H9 (cell line): ENCODE measurements at regions not wholly inside any gene's neighbourhood (a gene's known extent, or its start where the extent isn't known, plus 50 kb on each side); places are given as distances from the start of the nearest gene placed in this dataset.

Source experiments
- DNase-seq: peaks from one replicate; pipeline ENCODE4 v3.0.0-alpha.2; 2017
- H2AFZ ChIP-seq: one replicate; pipeline ENCODE4 v1.6.1; 2013; ENCODE audit warnings: mild to moderate bottlenecking, low read length, control low read depth, moderate library complexity
- H2AK5ac ChIP-seq: 2 replicates; pipeline ENCODE4 v1.6.1; 2013; ENCODE audit warnings: low read length, control low read depth, mixed read lengths; ENCODE audit not compliant: insufficient read length
- H2BK120ac ChIP-seq: one replicate; pipeline ENCODE4 v1.6.1; 2013; ENCODE audit warnings: low read depth, mild to moderate bottlenecking, low read length, control low read depth, inconsistent platforms; ENCODE audit not compliant: poor library complexity, severe bottlenecking
- H2BK12ac ChIP-seq: 2 replicates; pipeline ENCODE4 v1.6.1; 2013; ENCODE audit warnings: low read length, control low read depth, mixed read lengths, low read depth; ENCODE audit not compliant: insufficient read length
- H2BK15ac ChIP-seq: 2 replicates; pipeline ENCODE4 v1.6.1; 2013; ENCODE audit warnings: low read depth, low read length, control low read depth
- H2BK20ac ChIP-seq: one replicate; pipeline ENCODE4 v1.6.1; 2013; ENCODE audit warnings: low read depth, mild to moderate bottlenecking, low read length, control low read depth, inconsistent platforms; ENCODE audit not compliant: poor library complexity, severe bottlenecking
- H2BK5ac ChIP-seq: 2 replicates; pipeline ENCODE4 v1.6.1; 2013; ENCODE audit warnings: low read length, control low read depth, mixed read lengths; ENCODE audit not compliant: insufficient read length
- H3K14ac ChIP-seq: 2 replicates; pipeline ENCODE4 v1.6.1; 2013; ENCODE audit warnings: low read length, control low read depth; ENCODE audit not compliant: insufficient read depth
- H3K18ac ChIP-seq: 2 replicates; pipeline ENCODE4 v1.6.1; 2013; ENCODE audit warnings: low read depth, mild to moderate bottlenecking, mixed read lengths, low read length, control low read depth; ENCODE audit not compliant: insufficient read length
- H3K23ac ChIP-seq: 2 replicates; pipeline ENCODE4 v1.6.1; 2013; ENCODE audit warnings: low read length, control low read depth, mixed read lengths, low read depth; ENCODE audit not compliant: insufficient read length
- H3K23me2 ChIP-seq: 2 replicates; pipeline ENCODE4 v1.6.1; 2013; ENCODE audit warnings: low read depth, mild to moderate bottlenecking, mixed read lengths, low read length, control low read depth; ENCODE audit not compliant: insufficient read length, poor library complexity, severe bottlenecking
- H3K27ac ChIP-seq: 2 replicates; pipeline ENCODE4 v1.5.1; 2013; ENCODE audit warnings: low read length, control low read depth, mixed read lengths, low read depth; ENCODE audit not compliant: insufficient read length
- H3K27me3 ChIP-seq: 2 replicates; pipeline ENCODE4 v1.6.1; 2013; ENCODE audit warnings: low read length, control low read depth, inconsistent platforms; ENCODE audit not compliant: insufficient read depth
- H3K4ac ChIP-seq: 2 replicates; pipeline ENCODE4 v1.6.1; 2013; ENCODE audit warnings: low read depth, mild to moderate bottlenecking, control low read depth, inconsistent platforms, low read length, moderate library complexity
- H3K4me1 ChIP-seq: 2 replicates; pipeline ENCODE4 v1.6.1; 2013; ENCODE audit warnings: low read length, control low read depth, inconsistent platforms; ENCODE audit not compliant: insufficient read depth
- H3K4me2 ChIP-seq: 2 replicates; pipeline ENCODE4 v1.6.1; 2013; ENCODE audit warnings: low read length, control low read depth, mixed read lengths; ENCODE audit not compliant: insufficient read length, insufficient read depth
- H3K56ac ChIP-seq: 2 replicates; pipeline ENCODE4 v1.6.1; 2013; ENCODE audit warnings: low read depth, mild to moderate bottlenecking, mixed read lengths, low read length, control low read depth; ENCODE audit not compliant: insufficient read length
- H3K79me1 ChIP-seq: 2 replicates; pipeline ENCODE4 v1.6.1; 2013; ENCODE audit warnings: low read depth, mild to moderate bottlenecking, moderate library complexity, low read length, control low read depth, inconsistent platforms; ENCODE audit not compliant: insufficient read depth, poor library complexity, severe bottlenecking
- H3K79me2 ChIP-seq: 2 replicates; pipeline ENCODE4 v1.6.1; 2013; ENCODE audit warnings: low read length, control low read depth, inconsistent platforms; ENCODE audit not compliant: insufficient read depth
- H3K9ac ChIP-seq: 2 replicates; pipeline ENCODE4 v1.6.1; 2013; ENCODE audit warnings: low read length, control low read depth, mixed read lengths; ENCODE audit not compliant: insufficient read length; ENCODE audit errors: extremely low read depth
- H3K9me3 ChIP-seq: one replicate; pipeline ENCODE4 v1.6.1; 2013; ENCODE audit warnings: low read depth, low read length, inconsistent platforms; ENCODE audit not compliant: control insufficient read depth
- H3T11ph ChIP-seq: one replicate; pipeline ENCODE4 v1.6.1; 2013; ENCODE audit warnings: mild to moderate bottlenecking, low read length, control low read depth, inconsistent platforms
- H4K20me1 ChIP-seq: one replicate; pipeline ENCODE4 v1.6.1; 2013; ENCODE audit not compliant: control insufficient read depth, insufficient read length, insufficient read depth
- H4K5ac ChIP-seq: 2 replicates; pipeline ENCODE4 v1.6.1; 2013; ENCODE audit warnings: low read depth, mild to moderate bottlenecking, mixed read lengths, low read length, control low read depth; ENCODE audit not compliant: insufficient read length
- H4K8ac ChIP-seq: replicated peaks from 2 replicates; pipeline ENCODE4 v1.6.1; 2013; ENCODE audit warnings: low read length, control low read depth, mixed read lengths, low read depth; ENCODE audit not compliant: insufficient read length
- H4K91ac ChIP-seq: 2 replicates; pipeline ENCODE4 v1.6.1; 2013; ENCODE audit warnings: low read depth, mild to moderate bottlenecking, moderate library complexity, mixed read lengths, low read length, control low read depth; ENCODE audit not compliant: insufficient read length
- H3K27ac Mint-ChIP-seq, 3 experiments: 2 replicates in 2 of 3; 3 replicates in 1 of 3; pipeline ENCODE4 v1.8.0; 2020 to 2021; ENCODE audit warnings: mixed read lengths in 3 of 3, mild to moderate bottlenecking in 1 of 3, moderate library complexity in 1 of 3
- H3K27me3 Mint-ChIP-seq: 2 replicates; pipeline ENCODE4 v1.8.0; 2021; ENCODE audit warnings: low read depth, mild to moderate bottlenecking, moderate library complexity, mixed read lengths
- H3K36me3 Mint-ChIP-seq, 3 experiments: 2 replicates in 2 of 3; 3 replicates in 1 of 3; pipeline ENCODE4 v1.8.0; 2020 to 2021; ENCODE audit warnings: low read depth in 3 of 3, mixed read lengths in 3 of 3; ENCODE audit not compliant: insufficient read depth in 1 of 3
- H3K4me1 Mint-ChIP-seq, 2 experiments: 2 replicates each; pipeline ENCODE4 v1.8.0; 2020; ENCODE audit warnings: mixed read lengths in 2 of 2
- H3K4me3 Mint-ChIP-seq, 2 experiments: 2 replicates in 1 of 2; 3 replicates in 1 of 2; pipeline ENCODE4 v1.8.0; 2020 to 2021; ENCODE audit warnings: mild to moderate bottlenecking in 2 of 2, mixed read lengths in 2 of 2, moderate library complexity in 1 of 2
- H3K9me3 Mint-ChIP-seq, 2 experiments: 2 replicates in 1 of 2; 3 replicates in 1 of 2; pipeline ENCODE4 v1.8.0; 2020; ENCODE audit warnings: mild to moderate bottlenecking in 2 of 2, mixed read lengths in 2 of 2, moderate library complexity in 1 of 2
- CTCF ChIP-seq: fragments of 200-600 bp; sonication (generic); conservative IDR thresholded peaks from 3 replicates; pipeline ENCODE4 v1.8.0; 2021; ENCODE audit warnings: antibody characterized with exemption, mild to moderate bottlenecking
- WGBS: extraction: QIAGEN DNeasy Blood & Tissue Kit; methylation state at CpG from one replicate; pipeline ENCODE4 v1.1.7; 2013; ENCODE audit warnings: missing lambda C conversion rate, low lambda C conversion rate, mixed read lengths; ENCODE audit not compliant: insufficient read length; ENCODE audit errors: extremely low coverage; 5-methylcytosine and 5-hydroxymethylcytosine counted together

DNA sequence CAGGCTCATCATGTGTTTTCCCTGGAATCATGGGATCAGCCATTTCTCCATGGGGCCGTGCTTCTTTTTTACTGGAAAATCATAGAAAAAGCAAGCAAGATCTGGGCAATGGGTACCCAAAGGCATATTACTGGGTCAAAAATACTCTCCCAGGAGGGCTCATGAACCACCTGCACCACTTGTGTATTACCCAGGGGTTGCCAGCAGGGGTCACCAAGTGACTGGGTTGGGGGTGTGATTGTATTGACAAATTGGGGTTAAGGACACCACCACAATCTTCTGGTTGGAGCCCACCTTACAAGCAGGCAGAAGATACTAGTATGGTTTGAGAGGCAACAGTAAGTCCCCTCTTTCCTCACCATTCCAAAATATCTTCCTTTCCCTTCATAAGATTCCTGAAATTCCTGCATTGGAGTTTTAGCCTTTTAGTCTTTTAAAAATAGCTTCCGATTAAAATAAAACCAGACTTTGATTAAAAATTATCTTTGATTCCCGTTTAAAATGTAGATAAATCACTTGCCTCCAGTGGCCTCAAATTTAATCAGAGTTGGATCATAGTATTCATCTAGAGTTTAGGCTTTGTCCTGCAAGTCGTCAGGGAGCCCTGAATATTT lies 603.3 kb downstream of the KIF4B start:
- Histone ChIP-seq H2AK5ac (no peak overlapping the region), H2BK12ac (no peak overlapping the region), H3K18ac (no peak overlapping the region), H3T11ph (no peak overlapping the region), H3K23me2 (no peaks in the 10 kb centered on the region), H3K9ac (no peak overlapping the region), H3K14ac (no peak overlapping the region), H4K5ac (no peak overlapping the region), H2BK15ac (no peak overlapping the region), H2BK5ac (no peak overlapping the region), H3K79me1 (no peaks in the 10 kb centered on the region), H3K56ac (no peak overlapping the region), H3K4me1 (no peaks in the 10 kb centered on the region), H4K8ac (no peak overlapping the region), H2BK20ac (no peak overlapping the region), H2BK120ac (no peak overlapping the region), H3K27me3 (no peaks in the 10 kb centered on the region; the same call in 1 of the 2 replicates), H3K23ac (no peak overlapping the region), H3K4ac (no peak overlapping the region), H3K4me2 (no peak overlapping the region), H3K79me2 (no peaks in the 10 kb centered on the region), H2AFZ (no peak overlapping the region), H4K91ac (no peak overlapping the region), H3K9me3 (no peaks in the 10 kb centered on the region), H3K27ac (no peak overlapping the region), H4K20me1 (no peaks in the 10 kb centered on the region)
- no peak overlapping the region for H3K27ac Mint-ChIP-seq
- peak; percentile 89 for TF ChIP-seq CTCF
- no peaks in the 10 kb centered on the region for H3K9me3 Mint-ChIP-seq
- H3K4me1 Mint-ChIP-seq, result peaks cover 16% of the 10 kb centered on the region in 2 experiments
- H3K4me3 Mint-ChIP-seq, result no peak overlapping the region
- DNase-seq, result peak; percentile 71
- H3K36me3 Mint-ChIP-seq, result no peaks in the 10 kb centered on the region
- no peaks in the 10 kb centered on the region; the same call in 1 of the 2 replicates for H3K27me3 Mint-ChIP-seq
- no CpG with 5 or more reads among the region's 4 CpGs for WGBS
